GM18868 (cell line): ENCODE measurements at regions not wholly inside any gene's neighbourhood (a gene's known extent, or its start where the extent isn't known, plus 50 kb on each side); places are given as distances from the start of the nearest gene placed in this dataset.
"Not testable (repeated sequence)": the region's sequence is repeated elsewhere in the genome, so short reads cannot be mapped to it uniquely, and the experiment has no call there.

ENCODE experiments used
- ATAC-seq: cut with Tn5 transposase; IDR thresholded peaks from one replicate; pipeline ENCODE4 v1.9.1; 2021; ENCODE audit warnings: mild to moderate bottlenecking, moderate library complexity; ENCODE audit not compliant: unreplicated experiment

DNA sequence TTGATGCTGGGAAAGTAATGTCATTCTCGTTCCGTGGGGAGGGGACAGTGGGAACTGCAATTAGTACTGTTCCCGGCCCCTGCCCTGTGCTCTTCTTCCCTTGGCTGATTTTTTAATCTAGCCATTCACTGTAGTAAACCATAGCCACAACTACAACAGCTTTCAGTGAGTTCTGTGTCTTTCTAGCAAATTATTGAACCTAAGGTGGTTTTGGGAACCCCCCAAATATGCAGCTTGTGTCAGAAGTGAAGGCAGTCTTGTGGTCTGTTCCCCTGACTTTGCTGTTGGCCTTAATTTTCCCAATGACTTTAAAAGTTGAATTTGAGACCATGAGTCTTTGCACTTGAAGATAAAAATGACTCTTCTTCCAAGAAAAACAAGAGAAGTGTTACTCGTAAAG, 114.3 kb upstream of the ETV6 start:
- ATAC-seq: no peak

DNA sequence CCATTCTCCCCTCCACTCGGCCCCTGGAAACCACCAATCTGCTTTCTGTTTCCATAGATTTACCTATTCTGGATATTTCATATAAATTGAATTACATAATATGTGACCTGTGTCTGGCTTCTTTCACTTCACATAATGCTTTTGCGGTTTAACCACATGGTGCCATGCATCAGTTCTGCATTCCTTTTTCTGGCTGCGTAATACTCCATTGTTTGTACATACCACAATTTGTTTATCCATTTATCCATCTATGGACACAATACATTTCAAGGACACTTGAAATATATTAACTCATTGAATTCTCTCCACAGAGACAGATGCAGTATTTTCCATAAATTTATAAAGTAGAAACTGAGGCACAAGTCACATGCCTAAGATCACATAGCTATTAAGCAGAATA, 110.3 kb upstream of the ETV6 start:
- no peak for ATAC-seq

DNA sequence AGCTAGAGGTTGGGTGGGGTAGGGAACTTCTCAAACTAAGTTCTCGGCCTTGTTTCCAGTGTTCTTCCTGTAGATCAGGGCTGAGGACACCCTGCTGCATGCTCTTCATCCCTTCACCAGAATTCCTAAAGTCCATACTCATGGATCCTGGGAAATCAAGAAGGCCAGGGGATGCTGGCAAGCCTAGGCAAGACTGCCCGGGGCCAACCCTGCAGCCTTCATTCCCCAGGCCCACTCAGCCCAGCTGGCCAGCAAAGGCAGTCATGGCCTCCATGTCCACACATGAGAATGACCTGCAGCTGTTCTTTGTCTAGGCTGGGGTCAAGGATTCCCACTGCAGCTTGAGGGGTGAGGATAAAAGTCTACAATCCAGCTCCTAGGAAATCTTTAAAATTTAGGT, 109.3 kb upstream of the ETV6 start:
- no peak for ATAC-seq

DNA sequence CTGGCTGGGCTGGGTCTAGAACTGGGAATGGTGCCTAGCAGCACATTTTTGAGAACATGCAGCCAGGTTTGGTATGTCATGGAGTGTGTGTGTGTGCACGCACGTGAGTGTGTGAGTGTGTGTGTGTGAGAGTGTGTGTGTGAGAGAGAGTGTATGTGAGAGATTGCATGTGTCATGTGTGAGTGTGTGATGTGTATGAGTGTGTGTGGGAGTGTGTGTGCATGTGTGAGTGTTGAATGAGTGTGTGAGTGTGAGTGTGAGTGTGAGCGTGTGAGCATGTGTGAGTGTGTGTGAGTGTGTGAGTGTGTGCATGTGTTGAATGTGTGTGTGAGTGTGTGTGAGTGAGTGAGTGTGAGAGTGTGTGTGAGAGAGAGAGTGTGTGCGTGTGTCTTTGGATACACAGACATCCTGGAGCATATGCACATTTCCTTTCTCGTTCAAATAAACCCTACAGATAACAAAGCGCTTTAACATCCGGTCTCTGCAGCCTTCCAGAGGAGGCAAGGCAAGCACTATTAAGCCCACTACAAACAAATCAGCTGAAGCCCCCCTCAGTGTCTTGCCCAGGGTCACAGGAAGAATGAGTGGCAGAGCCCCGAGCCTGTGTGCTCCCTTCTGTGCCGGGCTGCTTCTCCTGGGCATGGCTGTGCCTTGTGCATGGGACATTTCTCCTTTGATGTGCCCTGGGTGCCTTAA, 108.7 kb upstream of the ETV6 start:
- no peak for ATAC-seq

DNA sequence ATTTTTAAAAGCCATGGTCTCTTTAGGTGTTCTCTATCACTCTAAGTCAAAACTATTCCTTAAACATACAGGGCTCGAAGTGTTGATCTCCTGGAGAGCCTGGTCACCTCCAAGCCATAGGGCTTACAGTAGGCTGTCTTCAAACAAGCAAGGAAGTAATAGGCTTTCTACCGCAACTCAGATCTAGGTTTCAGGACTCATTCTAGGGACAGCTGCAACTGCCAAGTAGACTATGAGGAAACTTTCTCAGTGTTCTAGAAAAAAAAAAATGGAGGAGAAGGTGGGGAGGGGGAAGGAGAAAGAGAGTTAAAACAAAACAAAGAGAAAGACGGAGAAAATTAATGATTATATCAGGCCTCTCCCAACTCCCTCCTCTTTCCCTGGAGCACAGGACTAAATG, 106.9 kb upstream of the ETV6 start:
- ATAC-seq: no peak

DNA sequence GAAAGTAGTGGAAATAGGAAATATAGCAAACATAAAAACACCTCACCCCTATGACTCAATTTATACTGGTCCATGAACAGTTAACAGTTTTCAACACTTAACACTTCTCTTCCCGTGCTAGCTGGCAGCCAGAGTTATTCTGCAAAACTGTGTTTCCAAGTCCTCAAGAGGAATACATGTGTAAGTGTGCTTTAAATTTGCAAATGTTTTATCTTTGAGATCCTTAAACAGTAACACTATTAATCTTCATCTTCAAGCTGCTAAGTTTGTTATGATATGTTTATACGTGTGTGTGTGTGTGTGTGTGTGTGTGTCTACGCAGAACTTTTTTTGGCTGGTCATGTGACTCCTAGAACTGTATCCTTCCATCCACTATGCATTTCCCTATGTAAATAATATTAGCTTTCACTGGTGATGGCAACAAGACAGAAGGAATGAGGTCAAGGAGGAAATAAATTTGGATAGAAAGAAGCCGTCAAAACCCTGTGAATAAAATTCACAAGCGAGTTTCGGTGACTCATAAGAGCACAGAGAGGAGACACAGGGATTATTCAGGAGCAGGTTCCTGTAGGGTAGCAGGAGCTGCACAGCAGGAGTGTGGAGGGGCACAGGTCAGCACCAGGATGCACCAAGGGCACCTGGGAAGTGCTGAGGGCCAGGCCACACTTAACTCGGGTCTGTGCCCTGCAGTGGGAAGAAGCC, 105.9 kb upstream of the ETV6 start:
- no peak for ATAC-seq

DNA sequence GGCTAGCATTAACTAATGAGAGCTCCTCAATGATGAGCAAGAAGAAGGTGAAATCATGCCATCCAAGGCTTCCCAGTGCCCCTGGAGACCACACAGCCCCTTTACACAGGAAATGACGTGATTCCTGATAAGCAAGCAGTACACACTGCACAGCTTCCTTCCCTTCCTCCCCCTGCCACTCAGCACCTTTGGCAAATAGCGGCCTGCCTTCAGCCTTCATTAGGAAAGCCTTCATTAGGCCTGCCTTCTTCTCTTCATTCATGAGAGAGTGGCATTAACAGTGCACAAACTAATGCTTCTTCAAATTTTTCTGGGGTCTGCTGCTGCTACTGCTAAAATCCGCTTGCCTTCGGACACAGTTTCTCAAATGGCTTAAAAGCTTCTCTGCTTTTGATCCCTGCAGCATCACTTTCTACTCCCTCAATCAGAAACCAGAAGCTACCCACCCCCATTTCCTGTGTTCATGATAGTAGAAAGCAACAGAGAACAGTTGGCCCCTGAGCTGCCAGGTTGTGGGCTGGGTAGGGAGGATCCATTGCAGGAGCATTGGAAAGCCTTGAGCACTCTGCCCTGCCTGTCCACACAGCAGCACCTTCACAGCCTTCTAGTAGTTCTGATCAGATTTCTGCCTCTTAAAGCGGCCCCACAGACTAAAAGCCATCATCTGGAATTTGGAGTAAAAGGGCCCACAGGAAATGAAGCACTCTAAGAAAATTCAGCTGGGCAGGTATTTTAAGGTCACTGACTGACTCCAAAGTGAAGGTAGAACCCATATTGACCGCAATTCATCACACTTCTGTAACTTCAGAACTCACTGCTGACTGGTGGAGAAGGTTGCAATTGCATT, 103.8 kb upstream of the ETV6 start:
- ATAC-seq: peak; percentile 81

DNA sequence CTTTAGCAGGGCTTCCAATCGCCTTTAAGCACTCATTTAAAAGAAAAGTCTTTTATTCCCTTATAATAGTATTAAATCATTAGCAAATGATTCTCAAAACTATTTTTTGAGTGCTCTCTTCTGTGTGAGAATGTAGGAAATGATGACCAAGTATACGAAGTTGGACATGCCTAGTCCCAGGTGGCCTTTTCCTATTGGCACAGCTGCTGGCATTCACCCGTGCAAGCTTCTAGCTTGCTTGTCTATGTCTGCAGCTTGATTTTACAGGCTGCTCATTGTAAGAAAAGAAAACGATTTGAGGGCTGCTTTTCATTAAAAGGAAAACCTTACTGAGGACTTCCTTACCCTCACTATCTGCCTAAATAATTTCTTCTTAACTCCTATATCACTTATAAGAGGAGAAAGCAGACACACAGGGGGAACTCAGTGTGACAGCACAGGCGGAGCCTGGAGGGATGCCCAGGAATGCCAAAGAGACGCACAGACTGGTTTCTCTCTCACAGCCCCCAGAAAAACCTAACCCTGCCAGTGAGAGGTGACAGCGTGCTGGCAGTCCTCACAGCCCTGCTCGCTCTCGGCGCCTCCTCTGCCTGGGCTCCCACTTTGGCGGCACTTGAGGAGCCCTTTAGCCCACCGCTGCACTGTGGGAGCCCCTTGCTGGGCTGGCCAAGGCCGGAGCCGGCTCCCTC, 102.7 kb upstream of the ETV6 start:
- ATAC-seq: not testable (repeated sequence)

DNA sequence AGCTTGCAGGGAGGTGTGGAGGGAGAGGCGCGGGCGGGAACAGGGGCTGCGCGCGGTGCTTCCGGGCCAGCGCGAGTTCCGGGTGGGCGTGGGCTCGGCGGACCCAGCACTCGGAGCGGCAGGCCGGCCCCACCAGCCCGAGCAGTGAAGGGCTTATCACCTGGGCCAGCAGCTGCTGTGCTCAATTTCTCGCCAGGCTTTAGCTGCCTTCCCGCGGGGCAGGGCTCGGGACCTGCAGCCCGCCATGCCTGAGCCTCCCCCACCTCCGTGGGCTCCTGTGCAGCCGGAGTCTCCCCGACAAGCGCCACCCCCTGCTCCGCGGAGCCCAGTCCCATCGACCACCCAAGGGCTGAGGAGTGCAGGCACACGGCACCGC, 102.2 kb upstream of the ETV6 start:
- ATAC-seq: not testable (repeated sequence)

DNA sequence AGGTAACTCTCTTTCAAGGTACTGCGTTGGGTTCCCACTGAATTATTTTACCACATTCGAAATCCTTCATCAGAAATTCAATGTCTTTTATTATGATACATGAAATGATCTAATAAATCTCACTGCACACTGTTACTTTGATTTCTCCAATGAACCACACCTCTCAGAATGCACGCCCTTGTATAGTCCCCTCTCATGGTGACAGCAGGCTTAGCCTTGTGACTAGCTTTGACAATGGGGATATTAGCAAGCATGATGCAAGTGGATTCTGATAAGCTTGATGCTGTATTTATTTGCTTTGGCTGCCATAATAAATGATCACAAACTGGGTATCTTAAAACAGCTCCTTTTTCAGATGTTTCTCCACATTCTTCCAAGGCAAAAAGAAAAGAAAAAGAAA, 100.4 kb upstream of the ETV6 start:
- no peak for ATAC-seq

DNA sequence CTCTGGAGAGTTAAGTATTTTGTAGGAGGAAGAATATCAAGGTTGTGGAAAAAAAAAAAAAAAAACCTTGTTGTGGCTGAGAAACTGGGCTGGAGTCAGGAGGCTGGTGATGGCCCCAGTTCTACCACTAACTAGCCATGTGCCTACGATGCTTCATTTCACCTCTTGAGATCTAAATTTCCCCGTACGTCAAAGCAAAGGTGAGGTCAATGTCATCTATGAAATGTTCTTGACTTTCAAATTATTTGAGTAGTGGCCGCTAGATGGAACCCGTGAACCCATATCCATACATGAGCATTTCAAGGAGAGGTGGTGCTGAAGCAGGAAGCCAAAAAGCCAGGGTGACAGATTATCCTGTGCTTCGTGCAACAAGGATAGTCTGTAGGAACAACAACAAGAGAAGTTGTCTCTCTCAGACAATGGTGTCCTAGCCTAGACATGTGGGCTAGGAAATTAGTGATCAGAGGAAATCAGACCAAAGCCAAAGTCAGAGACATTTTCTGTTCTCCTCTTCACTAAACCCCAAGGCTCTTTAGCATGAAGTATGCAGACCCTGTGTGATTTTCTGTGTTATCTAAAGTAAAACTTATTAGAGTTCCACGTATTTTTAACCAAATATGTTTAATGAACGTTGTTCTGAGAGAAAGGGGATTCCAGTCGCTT, 95.5 kb upstream of the ETV6 start:
- peak; percentile 57 for ATAC-seq

DNA sequence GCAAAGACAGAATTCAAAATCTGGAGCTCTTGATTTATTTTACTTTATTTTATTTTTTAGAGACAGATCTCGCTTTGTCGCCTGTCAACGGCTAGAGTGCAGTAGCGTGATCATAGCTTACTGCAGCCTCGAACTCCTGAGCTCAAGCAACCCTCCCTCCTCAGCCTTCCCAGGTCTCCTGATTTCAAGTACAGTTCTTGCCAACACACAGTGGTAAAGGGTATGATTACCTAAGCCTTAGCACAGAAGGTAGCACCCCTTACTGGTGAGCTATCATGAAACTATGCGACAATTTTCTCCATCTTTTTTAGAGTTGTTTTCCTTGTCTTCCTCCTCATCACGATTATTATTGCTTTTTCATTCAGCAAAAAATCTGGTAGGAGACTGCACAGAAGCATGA, 94.3 kb upstream of the ETV6 start:
- ATAC-seq: no peak

DNA sequence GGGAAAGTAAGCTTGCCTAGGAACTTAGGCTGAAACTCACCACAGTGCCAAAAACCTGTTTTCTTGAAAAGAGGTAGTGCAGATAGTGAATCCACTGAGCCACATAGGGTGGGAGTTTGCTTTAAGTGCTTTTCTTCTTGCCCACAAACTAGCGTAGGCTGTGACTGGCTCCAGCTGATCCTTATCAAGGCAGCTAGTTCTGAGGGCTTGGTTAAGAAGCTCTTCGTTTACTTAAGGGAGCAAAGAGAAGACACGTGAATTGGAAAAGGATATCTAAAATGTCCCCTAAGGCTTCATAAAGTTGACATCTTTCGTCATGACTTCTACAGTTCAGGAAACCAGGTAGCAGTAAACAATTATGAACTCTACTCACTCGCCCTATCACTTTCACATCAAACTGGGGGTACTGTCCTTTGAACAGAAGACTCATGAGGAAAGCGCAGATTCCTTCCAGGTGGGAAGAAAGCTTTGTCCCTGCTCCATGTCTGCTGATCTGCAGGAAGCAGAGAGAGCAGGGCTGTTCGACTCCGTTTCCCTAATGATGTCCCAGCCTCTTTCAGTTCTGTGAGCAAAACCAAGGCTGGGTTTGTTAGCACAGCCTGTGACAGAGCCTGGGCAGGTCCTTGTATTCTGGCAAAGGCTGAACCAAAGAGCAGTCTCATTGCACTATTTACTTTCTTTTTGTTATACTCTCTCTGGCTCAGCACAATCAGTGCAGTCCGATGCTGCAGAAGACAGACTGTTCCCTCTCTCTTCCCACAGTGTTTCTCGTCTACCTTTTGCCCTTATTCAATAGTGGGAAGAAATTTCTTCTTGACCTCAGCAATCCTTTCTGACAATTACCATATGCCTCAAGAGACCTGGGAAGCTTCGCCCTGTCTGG, 93.5 kb upstream of the ETV6 start:
- ATAC-seq: peak; percentile 53

DNA sequence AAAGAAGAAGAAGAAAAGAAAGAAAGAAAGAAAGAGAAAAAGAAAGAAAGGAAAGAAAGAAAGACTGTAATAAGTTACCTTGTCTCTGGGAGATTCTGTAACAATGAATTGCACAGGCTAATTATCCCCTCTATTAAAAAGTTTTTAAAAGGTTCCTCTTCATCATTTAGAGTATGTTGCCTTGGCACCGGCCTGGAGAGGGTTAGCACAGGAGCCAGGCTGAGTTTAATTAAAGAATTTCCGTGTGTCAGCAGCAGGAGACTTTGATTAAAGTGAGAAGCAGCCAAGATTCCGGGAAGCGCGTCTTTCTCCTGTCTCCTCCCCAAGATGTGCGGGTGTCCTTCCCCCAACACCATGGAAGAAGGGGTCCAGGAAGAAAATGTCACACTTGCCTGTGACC, 92.8 kb upstream of the ETV6 start:
- ATAC-seq: no peak

DNA sequence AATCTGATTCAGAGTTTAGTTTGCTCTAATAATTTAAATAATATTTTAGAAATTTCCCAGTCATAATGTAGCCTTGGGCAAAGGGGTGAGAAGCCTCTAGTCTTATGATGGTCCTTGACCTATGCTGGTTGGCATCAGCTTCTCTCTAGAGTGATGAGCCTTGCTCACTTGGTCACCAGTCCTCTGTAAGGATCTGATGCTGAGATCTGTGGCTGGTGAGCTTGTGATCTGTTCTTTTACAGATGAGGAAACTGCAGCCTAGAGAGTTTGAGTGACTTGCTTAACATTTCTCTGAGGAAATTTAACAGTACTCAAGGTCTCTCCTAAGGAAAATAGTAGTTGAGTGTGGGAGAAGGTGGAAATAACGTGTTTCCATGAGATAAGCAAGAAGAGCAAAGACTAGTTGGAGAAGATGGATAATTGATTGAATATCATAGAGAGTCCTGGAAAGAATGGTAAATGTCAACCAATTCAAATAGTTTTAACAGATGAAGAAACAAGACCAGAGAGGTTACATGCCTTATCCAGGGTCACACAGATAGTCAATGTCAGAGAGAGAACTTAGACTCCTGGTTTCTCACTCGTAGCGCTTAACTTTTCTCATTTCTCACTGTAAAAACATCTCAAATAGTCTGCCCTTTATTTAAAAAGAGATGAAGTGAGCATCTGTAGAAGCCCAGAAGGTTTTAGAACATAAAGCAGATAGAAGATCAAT, 89.7 kb upstream of the ETV6 start:
- no peak for ATAC-seq

DNA sequence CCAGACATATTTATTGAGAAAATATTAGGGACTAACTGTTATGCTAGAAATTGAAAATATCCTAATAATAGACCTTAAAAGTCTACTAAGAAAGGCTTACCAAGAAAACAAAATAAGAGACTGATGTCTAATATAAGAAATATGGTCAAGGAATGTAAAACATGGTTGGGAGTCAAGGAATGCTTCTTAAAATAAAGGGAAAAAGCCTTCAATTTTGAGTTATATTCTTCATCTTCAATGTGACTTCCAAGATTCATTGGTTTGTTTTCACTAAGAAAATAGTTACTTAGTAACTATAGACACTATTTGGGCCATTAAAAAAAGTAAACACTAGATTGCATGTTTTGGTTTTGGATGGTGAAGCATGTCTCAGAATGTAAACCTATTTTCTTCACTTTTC, 88.1 kb upstream of the ETV6 start:
- no peak for ATAC-seq

DNA sequence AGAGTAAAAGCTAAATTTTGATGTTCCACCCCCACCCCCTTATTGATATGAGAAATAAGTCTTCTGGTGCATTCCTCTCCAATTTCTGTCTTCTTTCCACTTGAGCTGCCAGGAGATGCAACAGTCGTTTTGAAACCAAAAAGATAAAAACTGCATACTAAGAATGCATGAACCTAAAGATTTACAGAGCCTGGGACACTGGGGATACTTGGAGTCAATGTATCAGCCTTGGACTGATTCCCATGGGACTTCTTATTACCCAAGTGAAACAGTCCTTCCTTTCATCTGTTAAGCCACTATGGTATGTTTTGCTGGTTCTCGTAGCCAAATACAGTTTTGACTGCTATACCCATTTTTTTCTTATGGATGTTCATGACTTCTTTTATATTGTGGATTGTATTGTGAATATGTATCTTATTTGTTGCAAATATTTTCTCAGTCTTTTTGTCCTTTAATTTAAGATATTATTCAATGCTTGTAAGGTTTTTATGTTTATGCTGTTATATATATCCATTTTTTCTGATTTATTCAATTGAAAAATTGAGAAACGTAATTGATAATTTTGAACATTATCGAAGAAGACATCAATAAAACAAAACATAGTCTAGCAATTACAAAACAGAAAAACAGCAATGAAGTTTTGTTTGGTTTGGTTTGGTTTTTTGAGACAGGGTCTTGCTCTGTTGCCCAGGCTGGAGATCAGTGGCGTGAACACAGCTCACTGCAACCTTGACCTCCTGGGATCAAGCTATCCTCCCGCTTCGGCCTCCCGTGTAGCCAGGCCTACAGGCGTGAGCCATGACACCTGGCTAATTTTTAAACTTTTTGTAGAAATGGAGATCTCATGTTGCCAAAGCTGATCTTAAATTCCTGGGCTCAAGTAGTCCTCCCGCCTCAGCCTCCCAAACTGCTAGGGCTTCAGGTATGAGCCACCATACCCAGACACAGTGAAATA, 85.4 kb upstream of the ETV6 start:
- no peak for ATAC-seq
